Limb (tissue), 2 donors: ENCODE measurements at regions not wholly inside any gene's neighbourhood (a gene's known extent, or its start where the extent isn't known, plus 50 kb on each side); places are given as distances from the start of the nearest gene placed in this dataset.
"Not testable (repeated sequence)": the region's sequence is repeated elsewhere in the genome, so short reads cannot be mapped to it uniquely, and the experiment has no call there.

ENCODE experiments used
- DNase-seq, 2 donors: peaks; one replicate each; pipeline ENCODE4 v3.0.0-alpha.2; 2016; ENCODE audit errors: extremely low spot score in 2 of 2

DNA sequence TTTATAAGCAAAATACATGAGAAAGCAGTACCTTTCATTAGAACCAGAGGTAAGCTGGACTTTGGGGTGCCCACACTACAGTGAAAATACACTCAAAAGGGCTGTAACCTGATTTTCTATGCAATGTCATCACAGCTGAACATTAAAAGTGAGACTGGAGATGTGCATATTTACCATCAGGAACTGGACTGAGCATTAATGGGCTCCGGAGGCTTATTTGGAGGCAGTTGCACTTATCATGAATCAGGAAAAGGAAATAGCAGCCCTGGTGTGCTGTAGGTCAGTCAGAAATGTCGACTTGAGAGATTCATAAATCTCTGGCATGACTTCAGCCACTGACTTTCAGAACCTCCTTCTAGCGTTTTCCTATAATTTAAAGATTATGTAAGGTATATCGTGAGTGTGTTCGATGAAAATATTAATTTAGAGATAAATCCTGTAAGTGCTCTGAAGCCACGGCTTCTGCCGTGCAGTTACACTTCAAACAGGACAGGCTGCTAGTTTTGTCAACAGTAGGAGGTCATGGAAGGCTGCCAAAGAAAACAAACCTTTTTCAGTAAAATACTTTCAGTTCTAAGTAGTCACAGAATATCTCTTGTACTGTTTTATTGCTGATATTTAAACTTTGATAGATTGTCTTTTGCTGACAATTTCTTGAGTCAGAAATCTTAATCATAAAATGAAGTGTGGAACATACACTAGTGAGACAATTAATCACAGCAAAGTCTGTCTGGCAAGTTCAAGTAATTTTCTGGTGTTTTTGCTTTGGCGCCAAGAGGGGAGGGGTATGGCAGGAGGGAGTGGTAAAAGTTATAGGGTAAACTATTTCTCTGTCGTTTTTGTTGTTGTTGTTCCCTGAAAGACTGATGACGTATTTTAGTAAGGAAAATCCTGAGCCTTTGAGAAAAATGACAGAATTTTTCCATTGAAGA is 939.7 kb downstream of the NR2F1-AS1 start:
- peak in 1 of 2 donors; percentile 21 for DNase-seq

DNA sequence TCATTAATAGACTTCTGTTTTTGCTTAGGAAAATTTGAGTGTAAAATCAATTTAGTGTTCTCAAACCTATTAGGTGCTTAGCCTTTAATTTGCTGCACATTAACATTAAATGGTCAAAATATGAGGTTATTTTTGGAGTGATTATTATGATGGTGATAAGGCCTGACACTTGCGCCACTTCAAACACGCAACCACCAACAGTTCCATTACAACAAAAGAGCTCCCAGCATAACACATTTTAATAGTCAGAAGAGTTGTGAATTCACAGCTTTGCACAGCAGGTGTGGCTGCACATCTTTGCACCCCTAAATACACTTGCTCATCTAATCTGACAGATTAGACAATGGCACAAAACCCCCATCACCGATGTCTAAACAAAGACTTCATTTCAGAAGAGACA is 940.7 kb downstream of the NR2F1-AS1 start:
- no peak for DNase-seq

DNA sequence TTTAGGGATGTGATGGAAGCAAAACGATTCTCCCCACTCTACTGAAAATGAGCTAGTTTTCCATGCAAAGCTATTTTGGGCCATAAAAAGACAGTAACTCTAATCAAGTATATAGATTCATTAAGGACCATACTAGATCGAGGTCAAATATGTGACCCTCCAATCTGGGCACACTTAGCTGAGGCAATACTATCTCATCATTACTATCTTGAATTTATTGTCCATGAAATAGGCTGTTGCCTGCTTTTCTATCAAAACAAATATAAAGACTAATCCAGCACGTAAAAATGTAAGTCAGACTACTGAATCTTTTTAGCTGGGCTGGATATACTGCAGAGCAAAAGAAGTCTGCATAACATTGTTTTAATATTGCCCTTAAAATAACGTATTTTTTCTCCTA is 943.1 kb downstream of the NR2F1-AS1 start:
- no peak for DNase-seq

DNA sequence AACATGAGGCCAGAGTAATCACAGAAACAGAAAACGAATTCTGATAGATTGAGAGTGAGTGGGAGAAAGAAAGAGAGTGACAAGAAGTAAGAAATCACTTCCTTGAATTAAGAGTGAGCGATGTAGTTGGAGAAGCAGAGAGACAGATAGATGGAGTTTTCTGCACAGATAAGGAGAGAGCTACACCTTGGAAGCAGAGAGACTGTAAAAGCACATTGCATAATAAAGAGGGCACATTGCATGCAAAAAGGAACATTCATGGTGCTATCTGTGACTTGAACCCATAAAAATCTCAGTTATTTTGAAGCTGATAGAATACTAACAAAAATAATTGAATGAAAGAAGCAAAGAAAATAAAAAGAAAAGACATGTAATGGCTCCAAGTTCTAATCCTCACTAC is 943.8 kb downstream of the NR2F1-AS1 start:
- DNase-seq: no peak

DNA sequence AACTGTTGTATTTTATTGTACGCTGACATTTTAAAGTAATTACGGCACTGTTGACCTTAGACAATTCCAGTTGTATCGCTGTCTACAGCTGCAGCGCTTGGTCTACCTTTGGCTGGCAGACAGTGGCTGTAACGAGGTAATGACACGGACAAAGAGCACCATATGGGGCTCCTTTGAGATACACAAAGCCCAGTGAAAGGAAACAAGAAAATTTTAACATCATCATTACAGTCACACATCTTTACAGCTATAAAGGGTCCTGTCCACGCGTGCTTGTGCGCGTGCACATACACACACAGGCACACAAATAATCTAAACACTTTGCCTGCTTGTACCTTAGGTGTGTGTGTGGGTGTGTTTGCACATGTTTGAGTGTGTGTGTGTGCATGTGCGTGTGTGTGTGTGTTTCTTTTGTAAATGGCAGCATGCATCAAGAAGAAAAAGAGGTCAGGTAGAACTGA is 946.0 kb downstream of the NR2F1-AS1 start:
- no peak for DNase-seq

- no peak for DNase-seq
Observed at GRCh38 chr5:92633875-92634487, 947.0 kb downstream of the NR2F1-AS1 start.

- DNase-seq: no peak
Observed at GRCh38 chr5:92633176-92633575, 947.8 kb downstream of the NR2F1-AS1 start.

GRCh38 chr5:92631237-92631701 is 949.8 kb downstream of the NR2F1-AS1 start:
- not testable (repeated sequence) for DNase-seq

- no peak for DNase-seq
Observed at GRCh38 chr5:92629574-92629973, 951.4 kb downstream of the NR2F1-AS1 start.

DNA sequence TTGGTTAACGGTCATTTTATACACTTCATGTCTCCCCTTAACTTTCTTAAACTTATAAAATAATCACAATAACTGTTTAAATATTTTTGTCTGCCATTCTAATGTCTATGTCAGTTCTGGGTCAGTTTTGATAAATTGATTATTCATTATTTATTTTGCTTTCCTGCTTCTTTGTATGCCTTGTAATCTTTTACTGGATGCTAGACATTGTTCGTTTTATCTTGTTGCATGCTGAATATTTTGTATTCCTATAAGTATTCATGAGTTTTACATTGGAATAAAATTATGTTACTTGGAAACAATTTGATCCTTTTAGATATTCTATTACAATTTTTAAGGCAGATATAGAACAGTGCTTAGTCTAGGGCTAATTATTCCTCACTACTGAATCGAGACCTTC is 952.0 kb downstream of the NR2F1-AS1 start:
- no peak for DNase-seq

DNA sequence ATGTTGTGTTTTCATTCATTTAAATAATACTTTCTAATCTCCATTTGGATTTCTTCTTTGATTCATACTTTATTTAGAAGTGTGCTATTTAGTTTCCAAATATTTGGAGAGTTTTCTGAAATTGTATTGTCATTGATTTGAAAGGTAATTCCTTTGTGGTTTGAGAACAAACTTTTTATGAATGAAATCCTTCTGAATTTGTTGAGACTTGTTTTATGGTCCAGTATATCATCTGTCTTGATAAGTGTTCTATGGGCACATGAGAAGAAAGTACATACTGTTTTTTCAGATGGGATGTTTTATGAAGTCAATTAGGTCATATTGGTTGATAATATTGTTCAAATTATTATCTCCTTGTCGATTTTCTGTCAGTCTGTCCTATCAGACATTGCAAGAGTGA is 953.8 kb downstream of the NR2F1-AS1 start:
- DNase-seq: no peak

- no peak for DNase-seq
Observed at GRCh38 chr5:92616085-92616484, 964.9 kb downstream of the NR2F1-AS1 start.

GRCh38 chr5:92613546-92613945 is 967.5 kb downstream of the NR2F1-AS1 start:
- DNase-seq: no peak

GRCh38 chr5:92610435-92610834 is 970.6 kb downstream of the NR2F1-AS1 start:
- DNase-seq: not testable (repeated sequence)

DNA sequence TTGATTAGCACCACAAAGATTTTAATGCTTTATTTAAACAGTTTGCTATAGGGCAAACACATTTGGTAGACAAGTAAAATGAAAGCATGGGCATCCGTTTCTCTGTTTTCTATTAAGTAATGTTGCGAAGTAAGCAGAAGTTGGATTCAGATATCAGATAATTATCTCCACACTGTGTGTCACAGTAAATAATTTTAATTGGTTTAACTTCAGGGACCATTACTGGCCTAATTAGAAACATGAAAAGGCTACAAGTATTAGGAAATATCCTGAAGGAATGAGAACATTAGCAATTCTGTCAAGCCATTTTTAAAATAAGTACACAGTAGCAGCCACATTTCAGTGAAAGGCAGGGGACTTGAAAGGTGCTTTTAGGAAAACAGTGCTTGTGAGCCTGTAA is 975.4 kb downstream of the NR2F1-AS1 start:
- no peak for DNase-seq

DNA sequence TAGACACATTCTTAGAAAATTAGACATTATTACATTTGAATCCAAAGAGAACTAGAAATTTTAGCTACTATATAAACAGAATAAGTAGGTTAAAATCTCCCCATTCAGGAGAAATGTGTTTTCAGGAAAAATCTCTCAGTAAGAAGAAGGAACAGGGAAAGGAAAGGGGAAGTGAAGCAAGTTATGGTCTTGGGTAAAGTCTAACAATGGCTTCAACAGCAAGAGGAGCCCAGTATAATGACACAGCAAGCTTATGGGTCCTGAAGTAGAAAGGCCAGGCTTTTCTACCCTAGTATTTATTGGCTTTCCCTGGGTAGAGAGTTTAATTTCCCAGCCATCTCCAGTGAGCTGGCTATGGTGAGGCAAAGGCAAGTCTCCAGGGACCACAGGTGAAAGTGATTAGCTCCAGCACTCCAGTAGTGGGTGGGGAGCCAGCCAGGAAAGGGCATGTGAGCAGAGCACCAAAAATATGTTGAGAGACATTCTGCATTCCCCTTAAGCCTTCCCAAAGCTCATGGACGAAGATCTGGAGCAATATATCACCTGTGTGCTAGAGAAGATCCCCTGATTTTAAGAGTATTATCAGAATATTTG is 981.7 kb downstream of the NR2F1-AS1 start:
- DNase-seq: no peak

DNA sequence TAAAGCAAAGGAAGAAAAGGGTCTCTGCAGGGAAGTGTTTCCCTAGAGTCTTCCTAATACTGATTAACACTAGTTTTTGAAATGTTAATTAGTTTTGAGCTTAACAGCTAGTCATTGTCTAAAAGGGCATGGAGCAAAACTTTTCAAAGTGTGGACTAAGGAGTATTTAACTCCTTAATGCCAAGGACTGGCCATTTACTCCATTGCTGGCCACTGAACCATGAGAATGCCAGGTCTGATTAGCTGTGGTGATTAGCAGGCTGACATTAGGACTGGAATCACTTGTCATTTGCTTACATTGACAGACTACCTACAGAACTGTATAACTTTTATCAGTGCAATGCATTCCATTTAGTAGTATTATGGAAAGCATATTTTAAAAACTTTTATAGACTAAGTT is 987.0 kb downstream of the NR2F1-AS1 start:
- DNase-seq: no peak

- no peak for DNase-seq
Observed at GRCh38 chr5:92588876-92589275, 992.1 kb downstream of the NR2F1-AS1 start.

DNA sequence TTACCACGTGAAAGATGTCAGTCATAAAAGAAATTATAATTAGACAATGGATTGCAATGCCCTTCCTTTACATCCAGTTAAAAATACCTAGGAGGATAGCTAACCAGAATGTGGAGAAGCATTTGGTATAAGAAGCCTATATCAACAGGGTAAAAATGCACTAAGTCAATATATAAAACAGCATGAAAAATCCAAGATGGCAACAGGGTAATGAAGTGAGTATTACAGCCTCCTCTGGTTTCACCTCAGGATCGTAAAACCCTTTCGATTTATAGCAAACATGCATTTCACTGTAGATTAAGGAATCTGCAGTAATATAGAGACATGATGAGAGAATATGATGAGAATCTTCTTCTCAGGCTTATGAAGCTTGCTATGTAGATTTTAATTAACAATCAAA is 999.3 kb downstream of the NR2F1-AS1 start:
- no peak for DNase-seq

GRCh38 chr5:92581249-92581648 is 999.8 kb downstream of the NR2F1-AS1 start:
- DNase-seq: peak; percentile 24 to 42

GRCh38 chr5:92580814-92581213 is 1000.2 kb downstream of the NR2F1-AS1 start:
- no peak for DNase-seq

DNA sequence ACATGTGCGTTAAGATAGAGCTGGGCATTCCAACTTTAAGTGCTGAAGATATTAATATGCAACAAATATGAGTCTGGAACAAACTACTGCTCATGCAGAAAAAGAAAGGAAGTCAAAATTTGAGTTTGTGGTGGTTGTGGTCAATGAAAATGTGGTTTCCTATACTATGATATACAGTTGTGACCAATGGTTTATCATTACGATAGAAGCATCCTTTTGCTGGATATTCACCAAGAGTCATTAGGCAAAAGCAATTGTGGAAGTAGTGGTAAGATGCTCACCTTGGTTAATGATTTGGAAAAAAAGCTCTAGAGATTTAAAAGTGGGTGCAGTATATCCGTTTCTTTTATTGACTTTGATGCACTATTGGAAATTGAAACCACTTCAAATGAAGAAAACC is 1007.0 kb downstream of the NR2F1-AS1 start:
- no peak for DNase-seq
